IPS-NIHi7 (cell line): ENCODE measurements at regions not wholly inside any gene's neighbourhood (a gene's known extent, or its start where the extent isn't known, plus 50 kb on each side); places are given as distances from the start of the nearest gene placed in this dataset.

ENCODE experiments used
- DNase-seq: peaks from one replicate; pipeline ENCODE4 v3.0.0; 2012; ENCODE audit warnings: mixed read lengths; ENCODE audit errors: extremely low spot score

- DNase-seq: no peak
These were observed 804.3 kb downstream of the RNF144A start for GRCh38 chr2:7721413-7721995.

- no peak for DNase-seq
These were observed 805.1 kb downstream of the RNF144A start for GRCh38 chr2:7722212-7722910.

GRCh38 chr2:7724336-7724735 is 807.1 kb downstream of the RNF144A start:
- DNase-seq: no peak

GRCh38 chr2:7725171-7725849 is 808.1 kb downstream of the RNF144A start:
- no peak for DNase-seq

GRCh38 chr2:7725850-7726242 is 808.6 kb downstream of the RNF144A start:
- DNase-seq: no peak

GRCh38 chr2:7726989-7727388 is 809.8 kb downstream of the RNF144A start:
- DNase-seq: no peak

GRCh38 chr2:7728388-7728787 is 811.2 kb downstream of the RNF144A start:
- DNase-seq: no peak

- no peak for DNase-seq
These were observed 813.2 kb downstream of the RNF144A start for GRCh38 chr2:7730449-7730848.

- no peak for DNase-seq
These were observed 813.8 kb downstream of the RNF144A start for GRCh38 chr2:7730990-7731389.

GRCh38 chr2:7732497-7732896 is 815.3 kb downstream of the RNF144A start:
- DNase-seq: no peak

- no peak for DNase-seq
These were observed 819.6 kb downstream of the RNF144A start for GRCh38 chr2:7736646-7737305.

GRCh38 chr2:7738596-7738995 is 821.4 kb downstream of the RNF144A start:
- no peak for DNase-seq

GRCh38 chr2:7740114-7740513 is 822.9 kb downstream of the RNF144A start:
- no peak for DNase-seq

- DNase-seq: no peak
These were observed 825.1 kb downstream of the RNF144A start for GRCh38 chr2:7742301-7742700.

- no peak for DNase-seq
These were observed 827.6 kb downstream of the RNF144A start for GRCh38 chr2:7744827-7745226.

- no peak for DNase-seq
These were observed 828.2 kb downstream of the RNF144A start for GRCh38 chr2:7745369-7745768.

GRCh38 chr2:7748717-7749415 is 831.7 kb downstream of the RNF144A start:
- DNase-seq: no peak

- no peak for DNase-seq
These were observed 832.8 kb downstream of the RNF144A start for GRCh38 chr2:7749895-7750559.

GRCh38 chr2:7752291-7752690 is 835.1 kb downstream of the RNF144A start:
- DNase-seq: no peak

- DNase-seq: no peak
These were observed 836.6 kb downstream of the RNF144A start for GRCh38 chr2:7753777-7754176.

- no peak for DNase-seq
These were observed 838.7 kb downstream of the RNF144A start for GRCh38 chr2:7755879-7756278.
